Amygdala (tissue), 56 donors: ENCODE measurements at regions not wholly inside any gene's neighbourhood (a gene's known extent, or its start where the extent isn't known, plus 50 kb on each side); places are given as distances from the start of the nearest gene placed in this dataset.
"Not testable (repeated sequence)": the region's sequence is repeated elsewhere in the genome, so short reads cannot be mapped to it uniquely, and the experiment has no call there.

ENCODE experiments used
- DNase-seq, 56 donors: peaks; one replicate each; lab custom pipeline; 2025; lab: John Stamatoyannopoulos, UW

GRCh38 chr10:113479346-113480080 lies 73.3 kb upstream of the HABP2 start:
- DNase-seq: no peak

GRCh38 chr10:113480081-113480360 lies 72.8 kb upstream of the HABP2 start:
- no peak for DNase-seq

- DNase-seq: no peak
Measured at GRCh38 chr10:113480851-113481502, 71.9 kb upstream of the HABP2 start.

- DNase-seq: no peak
Measured at GRCh38 chr10:113484487-113484886, 68.4 kb upstream of the HABP2 start.

GRCh38 chr10:113485736-113486135 lies 67.1 kb upstream of the HABP2 start:
- no peak for DNase-seq

GRCh38 chr10:113486531-113486930 lies 66.3 kb upstream of the HABP2 start:
- no peak for DNase-seq

GRCh38 chr10:113487154-113487553 lies 65.7 kb upstream of the HABP2 start:
- DNase-seq: no peak

GRCh38 chr10:113488186-113488585 lies 64.7 kb upstream of the HABP2 start:
- DNase-seq: no peak

GRCh38 chr10:113489522-113489921 lies 63.3 kb upstream of the HABP2 start:
- not testable (repeated sequence) for DNase-seq

- no peak for DNase-seq
Measured at GRCh38 chr10:113491967-113492565, 60.8 kb upstream of the HABP2 start.

GRCh38 chr10:113493195-113493594 lies 59.7 kb upstream of the HABP2 start:
- DNase-seq: no peak

GRCh38 chr10:113493882-113494301 lies 59.0 kb upstream of the HABP2 start:
- no peak for DNase-seq

GRCh38 chr10:113494761-113495160 lies 58.1 kb upstream of the HABP2 start:
- peak in 18 of 56 donors; percentile 4 to 48 (median 12) for DNase-seq

- no peak for DNase-seq
Measured at GRCh38 chr10:113495553-113495952, 57.3 kb upstream of the HABP2 start.

GRCh38 chr10:113496111-113497109 lies 56.4 kb upstream of the HABP2 start:
- no peak for DNase-seq

GRCh38 chr10:113497198-113497597 lies 55.7 kb upstream of the HABP2 start:
- DNase-seq: no peak

- no peak for DNase-seq
Measured at GRCh38 chr10:113498997-113499396, 53.9 kb upstream of the HABP2 start.

- DNase-seq: no peak
Measured at GRCh38 chr10:113499806-113500205, 53.0 kb upstream of the HABP2 start.

GRCh38 chr10:113501031-113501430 lies 51.8 kb upstream of the HABP2 start:
- not testable (repeated sequence) for DNase-seq
